HepG2 (cell line): ENCODE measurements at regions not wholly inside any gene's neighbourhood (a gene's known extent, or its start where the extent isn't known, plus 50 kb on each side); places are given as distances from the start of the nearest gene placed in this dataset.

Source experiments
- ATAC-seq: fragments of 200-7000 bp; cut with Tn5 transposase; 3 replicates; pipeline ENCODE4 v1.9.1; 2020; ENCODE audit warnings: mild to moderate bottlenecking, moderate library complexity
- BruUV-seq: library from RNA; stranded (reverse); fragments of 400-500 nt; replicated peaks from 2 replicates; lab custom pipeline; 2021; lab: Mats Ljungman, UMichigan
- CTCF ChIA-PET: fragments of 300-600 bp; formaldehyde crosslinking; extraction: SDS; loops from one replicate; lab custom pipeline; 2021; ENCODE audit warnings: low total read pairs, inconsistent platforms, low intra/inter-chr PET ratio; lab: Yijun Ruan, JAX
- POLR2A ChIA-PET: fragments of 350-600 bp; sonication (Branson Sonifier 250); formaldehyde crosslinking; loops from one replicate; lab custom pipeline; 2020; ENCODE audit warnings: antibody characterized with exemption, inconsistent platforms; lab: Yijun Ruan, JAX
- DNase-seq: peaks from one replicate; pipeline ENCODE4 v3.0.0-alpha.2; 2015; ENCODE audit warnings: low spot score
- FAIRE-seq: peaks from 3 replicates; lab custom pipeline; 2011; peaks lifted over from hg19 to GRCh38; lab: Jason Lieb, UNC
- H2AFZ ChIP-seq: one replicate; pipeline ENCODE4 v1.6.1; 2011; ENCODE audit warnings: low read length, inconsistent platforms
- H3K27ac ChIP-seq: fragments of 300-600 bp; 3 replicates; pipeline ENCODE4 v1.8.0; 2011; ENCODE audit warnings: mixed run types, mild to moderate bottlenecking, mixed read lengths, low read length, inconsistent platforms; ENCODE audit not compliant: insufficient read depth; ENCODE audit errors: extremely low read length
- H3K27me3 ChIP-seq, 2 experiments: fragments of 200-600 bp in 1 of 2; 2 replicates in 1 of 2; 3 replicates in 1 of 2; pipeline versions ENCODE4 v1.6.0 to v1.8.0; 2011; ENCODE audit warnings: low read length in 2 of 2, mild to moderate bottlenecking in 2 of 2, moderate library complexity in 2 of 2, inconsistent platforms in 1 of 2; ENCODE audit not compliant: insufficient read depth in 2 of 2, control insufficient read depth in 1 of 2
- H3K36me3 ChIP-seq, 2 experiments: fragments of 200-600 bp in 1 of 2; replicated peaks in 1 of 2; 2 replicates in 1 of 2; 3 replicates in 1 of 2; pipeline versions ENCODE4 v1.5.1 to v1.8.0; 2011; ENCODE audit warnings: low read length in 2 of 2, inconsistent platforms in 1 of 2; ENCODE audit not compliant: insufficient read depth in 2 of 2, control insufficient read depth in 1 of 2
- H3K4me1 ChIP-seq: 2 replicates; pipeline ENCODE4 v1.5.1; 2012; ENCODE audit warnings: low read length, inconsistent platforms; ENCODE audit not compliant: insufficient read depth
- H3K4me2 ChIP-seq: 2 replicates; pipeline ENCODE4 v1.6.0; 2011; ENCODE audit warnings: low read depth, low read length, inconsistent platforms
- H3K4me3 ChIP-seq, 3 experiments: fragments of 200-600 bp in 1 of 3; sonication (generic), shearing (Covaris generic) in 1 of 3; replicated peaks in 1 of 3; 2 replicates each; pipeline ENCODE4 v1.5.1; 2011 to 2016; ENCODE audit warnings: low read length in 3 of 3, inconsistent platforms in 2 of 3, low read depth in 2 of 3, mild to moderate bottlenecking in 2 of 3, control low read depth in 1 of 3, mixed read lengths in 1 of 3; ENCODE audit not compliant: insufficient read depth in 1 of 3
- H3K79me2 ChIP-seq: one replicate; pipeline ENCODE4 v1.6.1; 2011; ENCODE audit warnings: low read length, inconsistent platforms; ENCODE audit not compliant: insufficient read depth
- H3K9ac ChIP-seq: 2 replicates; pipeline ENCODE4 v1.6.0; 2011; ENCODE audit warnings: mild to moderate bottlenecking, low read depth, low read length, inconsistent platforms; ENCODE audit not compliant: insufficient read depth
- H3K9me3 ChIP-seq: 2 replicates; pipeline ENCODE4 v1.5.1; 2012; ENCODE audit warnings: mild to moderate bottlenecking, low read length
- H4K20me1 ChIP-seq: 2 replicates; pipeline ENCODE4 v1.6.0; 2011; ENCODE audit warnings: inconsistent platforms, mild to moderate bottlenecking, low read length, moderate library complexity; ENCODE audit not compliant: insufficient read depth
- CSRNP2 ChIP-seq: sonication (generic); formaldehyde crosslinking; conservative IDR thresholded peaks from 2 replicates; pipeline ENCODE4 v1.8.0; 2022; ENCODE audit warnings: low read depth, missing genetic modification reagents
- FOXA3 ChIP-seq: IDR thresholded peaks from 2 replicates; pipeline ENCODE4 v1.6.1; 2016; ENCODE audit warnings: missing genetic modification reagents, missing compliant biosample characterization
- GZF1 ChIP-seq: sonication (generic); formaldehyde crosslinking; IDR thresholded peaks from 2 replicates; pipeline ENCODE4 v1.5.1; 2020; ENCODE audit warnings: mild to moderate bottlenecking, missing genetic modification reagents
- HHEX ChIP-seq: IDR thresholded peaks from 2 replicates; pipeline ENCODE4 v1.6.1; 2016; ENCODE audit warnings: control low read depth
- NCOA5 ChIP-seq: sonication (generic); formaldehyde crosslinking; IDR thresholded peaks from 2 replicates; pipeline ENCODE4 v1.4.0; 2020; ENCODE audit warnings: missing genetic modification reagents
- SYNCRIP ChIP-seq: fragments of 200-400 bp; formaldehyde crosslinking; IDR thresholded peaks from 2 replicates; pipeline ENCODE4 v1.6.1; 2018; ENCODE audit warnings: mild to moderate bottlenecking, low read depth, low read length; ENCODE audit not compliant: insufficient read depth
- THAP9 ChIP-seq: sonication (generic); formaldehyde crosslinking; IDR thresholded peaks from 2 replicates; pipeline ENCODE4; 2020; ENCODE audit warnings: missing genetic modification reagents, mild to moderate bottlenecking, borderline replicate concordance
- U2AF2 ChIP-seq: fragments of 200-400 bp; formaldehyde crosslinking; IDR thresholded peaks from 2 replicates; pipeline ENCODE4 v1.6.1; 2017; ENCODE audit warnings: low read depth, mild to moderate bottlenecking, low read length
- ZMYM3 ChIP-seq: sonication (generic); formaldehyde crosslinking; IDR thresholded peaks from 2 replicates; pipeline ENCODE4 v1.5.1; 2020; ENCODE audit warnings: mild to moderate bottlenecking, missing genetic modification reagents
- ZNF280B ChIP-seq: sonication (generic); formaldehyde crosslinking; IDR thresholded peaks from 2 replicates; pipeline ENCODE4 v1.5.0; 2020; ENCODE audit warnings: missing genetic modification reagents, mild to moderate bottlenecking, borderline replicate concordance
- ZNF646 ChIP-seq: sonication (generic); formaldehyde crosslinking; IDR thresholded peaks from 2 replicates; pipeline ENCODE4 v1.9.0; 2021; ENCODE audit warnings: mild to moderate bottlenecking, missing genetic modification reagents
- WGBS: methylation state at CpG from one replicate; pipeline ENCODE4 v1.1.6; 2017; ENCODE audit warnings: low lambda C conversion rate; 5-methylcytosine and 5-hydroxymethylcytosine counted together
- in situ Hi-C: cut with HindIII; loops from 2 replicates; pipeline ENCODE4 v1.10.0; 2017; ENCODE audit warnings: low pct_unique_long_range_greater_than_20kb; ENCODE audit not compliant: extremely low pct_ligation_motif_present
- intact Hi-C: fragments of 100-400 bp; cut with micrococcal nuclease; formaldehyde crosslinking; loops from one replicate; pipeline ENCODE4 v1.10.0; 2022; ENCODE audit not compliant: unreplicated experiment

- no peak for TF ChIP-seq ZNF646
- no peak for TF ChIP-seq SYNCRIP
- TF ChIP-seq CSRNP2 (CRISPR knock-in tag) = no peak
- no peak for TF ChIP-seq U2AF2
These were observed 133.6 kb upstream of the APCDD1 start (continued) for GRCh38 chr18:10320791-10321190.

GRCh38 chr18:10321576-10321975, 132.9 kb upstream of the APCDD1 start:
- FAIRE-seq (no peak), ATAC-seq (no peak), DNase-seq (no peak)
- H3K4me2 ChIP-seq = no peak overlapping the region
- H4K20me1 ChIP-seq = no peaks in the 10 kb centered on the region
- H3K4me3 ChIP-seq = no peak overlapping the region
- in situ Hi-C loops (no loop called here), intact Hi-C loops (no loop called here)
- no peaks in the 10 kb centered on the region for H3K27me3 ChIP-seq
- no peaks in the 10 kb centered on the region for H3K36me3 ChIP-seq
- no TSS peak for BruUV-seq
- no peak overlapping the region for H3K9ac ChIP-seq
- CTCF ChIA-PET = no interaction called here
- no CpG with 5 or more reads among the region's 2 CpGs for WGBS
- no peaks in the 10 kb centered on the region for H3K79me2 ChIP-seq
- H2AFZ ChIP-seq = no peak overlapping the region
- no peaks in the 10 kb centered on the region for H3K9me3 ChIP-seq
- H3K27ac ChIP-seq = no peak overlapping the region
- no peaks in the 10 kb centered on the region for H3K4me1 ChIP-seq
- POLR2A ChIA-PET = no interaction called here
- TF ChIP-seq FOXA3 (CRISPR knock-in tag) (no peak), HHEX (CRISPR knock-in tag) (no peak), ZMYM3 (CRISPR knock-in tag) (no peak), ZNF280B (CRISPR knock-in tag) (no peak), THAP9 (CRISPR knock-in tag) (no peak), GZF1 (no peak), NCOA5 (CRISPR knock-in tag) (no peak)
